HCT116 (cell line): ENCODE measurements at regions not wholly inside any gene's neighbourhood (a gene's known extent, or its start where the extent isn't known, plus 50 kb on each side); places are given as distances from the start of the nearest gene placed in this dataset.

Experiments used
- EZH2 ChIP-seq: fragments of 200-600 bp; sonication (generic); IDR thresholded peaks from 2 replicates; pipeline ENCODE4 v1.6.1; 2017; ENCODE audit warnings: antibody characterized with exemption, mixed run types
- EZH2phosphoT487 ChIP-seq: fragments of 200-600 bp; IDR thresholded peaks from 2 replicates; pipeline ENCODE4 v1.6.1; 2018; ENCODE audit warnings: antibody characterized with exemption, borderline replicate concordance
- POLR2A ChIP-seq: IDR thresholded peaks from 2 replicates; pipeline ENCODE4 v1.7.0; 2011; ENCODE audit warnings: borderline replicate concordance; ENCODE audit not compliant: insufficient read depth, insufficient read length; ENCODE audit errors: extremely low read depth
- POLR2AphosphoS5 ChIP-seq: IDR thresholded peaks from 2 replicates; pipeline ENCODE4 v1.6.1; 2011; ENCODE audit warnings: mild to moderate bottlenecking, low read depth, low read length, moderate library complexity
- RAD21 ChIP-seq: IDR thresholded peaks from 2 replicates; pipeline ENCODE4 v1.6.1; 2012; ENCODE audit warnings: low read depth, mild to moderate bottlenecking
- REST ChIP-seq: IDR thresholded peaks from 2 replicates; pipeline ENCODE4 v1.6.1; 2012; ENCODE audit warnings: low read depth
- SIN3A ChIP-seq: IDR thresholded peaks from 2 replicates; pipeline ENCODE4 v1.6.1; 2012; ENCODE audit warnings: low read depth
- SP1 ChIP-seq: IDR thresholded peaks from 2 replicates; pipeline ENCODE4 v1.6.1; 2012; ENCODE audit warnings: low read depth
- TF ChIP-seq, protein P1 (sequence below), 3 experiments: fragments of 200-600 bp in 1 of 3; sonication (generic) in 1 of 3; IDR thresholded peaks in 2 of 3; conservative IDR thresholded peaks in 1 of 3; 2 replicates each; pipeline ENCODE4 v1.5.1; 2012 to 2017; ENCODE audit warnings: low read depth in 2 of 3, low read length in 2 of 3, antibody characterized with exemption in 1 of 3, borderline replicate concordance in 1 of 3, control low read depth in 1 of 3, mild to moderate bottlenecking in 1 of 3, mixed read lengths in 1 of 3, mixed run types in 1 of 3, moderate library complexity in 1 of 3; ENCODE audit not compliant: insufficient read depth in 1 of 3

DNA sequence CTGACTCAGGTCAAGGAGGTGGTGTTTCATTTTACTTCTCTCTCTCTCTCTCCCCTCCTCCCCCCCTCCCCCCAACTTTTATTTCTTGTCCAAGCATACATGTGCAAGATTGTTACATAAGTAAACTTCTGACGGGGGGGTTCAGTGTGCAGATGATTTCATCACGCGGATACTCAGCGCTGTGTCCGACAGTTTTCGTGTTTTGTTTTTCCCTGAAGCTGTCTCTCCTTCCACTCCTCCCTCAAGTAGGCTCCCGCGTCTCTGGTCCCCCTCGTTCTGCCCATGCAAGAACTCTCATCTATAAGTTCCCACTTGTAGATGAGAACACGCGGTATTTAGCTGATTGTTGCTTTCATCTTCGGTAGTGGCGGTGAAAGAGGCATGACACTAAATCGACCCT, 111.0 kb upstream of the ANKRD30BL start:
- TF ChIP-seq, protein P1, sequence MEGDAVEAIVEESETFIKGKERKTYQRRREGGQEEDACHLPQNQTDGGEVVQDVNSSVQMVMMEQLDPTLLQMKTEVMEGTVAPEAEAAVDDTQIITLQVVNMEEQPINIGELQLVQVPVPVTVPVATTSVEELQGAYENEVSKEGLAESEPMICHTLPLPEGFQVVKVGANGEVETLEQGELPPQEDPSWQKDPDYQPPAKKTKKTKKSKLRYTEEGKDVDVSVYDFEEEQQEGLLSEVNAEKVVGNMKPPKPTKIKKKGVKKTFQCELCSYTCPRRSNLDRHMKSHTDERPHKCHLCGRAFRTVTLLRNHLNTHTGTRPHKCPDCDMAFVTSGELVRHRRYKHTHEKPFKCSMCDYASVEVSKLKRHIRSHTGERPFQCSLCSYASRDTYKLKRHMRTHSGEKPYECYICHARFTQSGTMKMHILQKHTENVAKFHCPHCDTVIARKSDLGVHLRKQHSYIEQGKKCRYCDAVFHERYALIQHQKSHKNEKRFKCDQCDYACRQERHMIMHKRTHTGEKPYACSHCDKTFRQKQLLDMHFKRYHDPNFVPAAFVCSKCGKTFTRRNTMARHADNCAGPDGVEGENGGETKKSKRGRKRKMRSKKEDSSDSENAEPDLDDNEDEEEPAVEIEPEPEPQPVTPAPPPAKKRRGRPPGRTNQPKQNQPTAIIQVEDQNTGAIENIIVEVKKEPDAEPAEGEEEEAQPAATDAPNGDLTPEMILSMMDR (IDR thresholded peaks at IDR 0.05 in 2 of 3, conservative IDR thresholded peaks at IDR 0.05 in 1 of 3; ENCODE audit: borderline replicate concordance in 1 of 3, insufficient read depth in 1 of 3, low read depth in 2 of 3, low read length in 2 of 3): no peak
- no peak for TF ChIP-seq EZH2
- no peak for TF ChIP-seq SP1
- no peak for TF ChIP-seq SIN3A
- TF ChIP-seq REST: no peak
- TF ChIP-seq POLR2AphosphoS5: no peak
- no peak for TF ChIP-seq EZH2phosphoT487
- no peak for TF ChIP-seq RAD21
- TF ChIP-seq POLR2A: no peak
